Osteoblast (primary cell): ENCODE measurements at regions not wholly inside any gene's neighbourhood (a gene's known extent, or its start where the extent isn't known, plus 50 kb on each side); places are given as distances from the start of the nearest gene placed in this dataset. TPM values are rescaled to one million over a fixed set of nuclear protein-coding genes. Genes with fewer than 3 reads are reported as not detected.
"Not testable (repeated sequence)": the region's sequence is repeated elsewhere in the genome, so short reads cannot be mapped to it uniquely, and the experiment has no call there.

ENCODE experiments used
- DNase-seq: peaks from one replicate; pipeline ENCODE4 v3.0.0; 2011; ENCODE audit warnings: low spot score, mixed read lengths; ENCODE audit not compliant: insufficient read length; ENCODE audit errors: missing footprints
- H2AFZ ChIP-seq: 2 replicates; pipeline ENCODE4 v1.6.0; 2011; ENCODE audit warnings: mild to moderate bottlenecking, low read length
- H3K27ac ChIP-seq: 2 replicates; pipeline ENCODE4 v1.5.1; 2011; ENCODE audit warnings: mild to moderate bottlenecking, low read depth, low read length, moderate library complexity
- H3K27me3 ChIP-seq: 2 replicates; pipeline ENCODE4 v1.6.0; 2012; ENCODE audit warnings: mild to moderate bottlenecking, control low read depth, inconsistent platforms, low read length, moderate library complexity; ENCODE audit not compliant: insufficient read depth
- H3K36me3 ChIP-seq: 2 replicates; pipeline ENCODE4 v1.5.1; 2011; ENCODE audit warnings: mild to moderate bottlenecking, low read length, control low read depth, moderate library complexity; ENCODE audit not compliant: insufficient read depth
- H3K4me1 ChIP-seq: 2 replicates; pipeline ENCODE4 v1.5.1; 2011; ENCODE audit warnings: mild to moderate bottlenecking, low read length, control low read depth, moderate library complexity; ENCODE audit not compliant: insufficient read depth
- H3K4me2 ChIP-seq: 2 replicates; pipeline ENCODE4 v1.6.0; 2011; ENCODE audit warnings: mild to moderate bottlenecking, low read length; ENCODE audit not compliant: insufficient read depth
- H3K4me3 ChIP-seq: fragments of 200-600 bp; sonication (generic); 3 replicates; pipeline ENCODE4 v1.5.1; 2012; ENCODE audit warnings: mild to moderate bottlenecking, low read length, inconsistent platforms; ENCODE audit not compliant: insufficient read depth
- H3K79me2 ChIP-seq: 2 replicates; pipeline ENCODE4 v1.6.0; 2012; ENCODE audit warnings: mild to moderate bottlenecking, low read length, control low read depth, inconsistent platforms; ENCODE audit not compliant: insufficient read depth
- H3K9me3 ChIP-seq: 2 replicates; pipeline ENCODE4 v1.5.1; 2011; ENCODE audit warnings: low read depth, low read length, control low read depth
- H4K20me1 ChIP-seq: 2 replicates; pipeline ENCODE4 v1.6.0; 2012; ENCODE audit warnings: mild to moderate bottlenecking, low read length, control low read depth; ENCODE audit not compliant: insufficient read depth
- small RNA-seq: library from RNA; depleted of rRNA; stranded (forward); fragments of <200 nt; gene quantifications from one replicate; pipeline ENCODE3, GENCODE V24; 2012

GRCh38 chr22:15637471-15637870 lies 52.4 kb upstream of the POTEH start:
- not testable (repeated sequence) for H3K4me3 ChIP-seq, H3K27ac ChIP-seq, H3K4me1 ChIP-seq, H3K9me3 ChIP-seq, H2AFZ ChIP-seq, H4K20me1 ChIP-seq, H3K79me2 ChIP-seq, DNase-seq, H3K27me3 ChIP-seq, H3K4me2 ChIP-seq, H3K36me3 ChIP-seq

- not testable (repeated sequence) for H3K9me3 ChIP-seq, H3K27ac ChIP-seq, H3K4me1 ChIP-seq, H3K4me2 ChIP-seq, H3K4me3 ChIP-seq, H3K79me2 ChIP-seq, H4K20me1 ChIP-seq, DNase-seq, H3K36me3 ChIP-seq, H2AFZ ChIP-seq, H3K27me3 ChIP-seq
These were observed 51.9 kb upstream of the POTEH start for GRCh38 chr22:15637886-15638285.

Small RNAs in the stretch of these regions (small RNA-seq; reads per million reads assigned to genes)
- gene AP000532.1 (not detected), gene AP000533.3 (not detected)
